NOMO-1 treated with DMSO at 0.1 percent for 48 hours (cell line): ENCODE measurements at regions not wholly inside any gene's neighbourhood (a gene's known extent, or its start where the extent isn't known, plus 50 kb on each side); places are given as distances from the start of the nearest gene placed in this dataset.
"Not testable (repeated sequence)": the region's sequence is repeated elsewhere in the genome, so short reads cannot be mapped to it uniquely, and the experiment has no call there.

ENCODE experiments used
- DNase-seq: peaks from one replicate; lab custom pipeline; 2025; ENCODE audit not compliant: unreplicated experiment; lab: John Stamatoyannopoulos, UW

- DNase-seq = no peak
Measured at GRCh38 chrX:148259990-148260389, 240.4 kb upstream of the AFF2 start.

GRCh38 chrX:148265829-148266228, 234.6 kb upstream of the AFF2 start:
- no peak for DNase-seq

GRCh38 chrX:148268673-148269072, 231.7 kb upstream of the AFF2 start:
- no peak for DNase-seq

GRCh38 chrX:148269513-148269912, 230.9 kb upstream of the AFF2 start:
- DNase-seq = no peak

- DNase-seq = no peak
Measured at GRCh38 chrX:148270499-148270898, 229.9 kb upstream of the AFF2 start.

GRCh38 chrX:148271263-148271662, 229.2 kb upstream of the AFF2 start:
- no peak for DNase-seq

- DNase-seq = no peak
Measured at GRCh38 chrX:148281920-148282319, 218.5 kb upstream of the AFF2 start.

- no peak for DNase-seq
Measured at GRCh38 chrX:148282504-148282903, 217.9 kb upstream of the AFF2 start.

GRCh38 chrX:148284056-148284455, 216.4 kb upstream of the AFF2 start:
- no peak for DNase-seq

- no peak for DNase-seq
Measured at GRCh38 chrX:148284821-148285220, 215.6 kb upstream of the AFF2 start.

- DNase-seq = no peak
Measured at GRCh38 chrX:148288451-148288850, 212.0 kb upstream of the AFF2 start.

GRCh38 chrX:148290041-148290440, 210.4 kb upstream of the AFF2 start:
- DNase-seq = no peak

- no peak for DNase-seq
Measured at GRCh38 chrX:148290931-148291330, 209.5 kb upstream of the AFF2 start.

GRCh38 chrX:148298737-148299136, 201.7 kb upstream of the AFF2 start:
- DNase-seq = no peak

GRCh38 chrX:148305214-148305613, 195.2 kb upstream of the AFF2 start:
- not testable (repeated sequence) for DNase-seq

GRCh38 chrX:148309413-148309812, 191.0 kb upstream of the AFF2 start:
- no peak for DNase-seq

GRCh38 chrX:148310426-148311165, 189.8 kb upstream of the AFF2 start:
- DNase-seq = peak; percentile 53

- no peak for DNase-seq
Measured at GRCh38 chrX:148311544-148311943, 188.9 kb upstream of the AFF2 start.

GRCh38 chrX:148314876-148315275, 185.5 kb upstream of the AFF2 start:
- DNase-seq = no peak

GRCh38 chrX:148316446-148316845, 184.0 kb upstream of the AFF2 start:
- peak; percentile 29 for DNase-seq

- no peak for DNase-seq
Measured at GRCh38 chrX:148322906-148323305, 177.5 kb upstream of the AFF2 start.

- DNase-seq = peak; percentile 38
Measured at GRCh38 chrX:148333989-148334388, 166.4 kb upstream of the AFF2 start.

- DNase-seq = no peak
Measured at GRCh38 chrX:148337873-148338272, 162.5 kb upstream of the AFF2 start.
